GM21529 (cell line): ENCODE measurements at regions not wholly inside any gene's neighbourhood (a gene's known extent, or its start where the extent isn't known, plus 50 kb on each side); places are given as distances from the start of the nearest gene placed in this dataset.

Experiments used
- ATAC-seq: cut with Tn5 transposase; IDR thresholded peaks from one replicate; pipeline ENCODE4 v1.9.1; 2021; ENCODE audit not compliant: unreplicated experiment

GRCh38 chr4:81639248-81639647 lies 167.5 kb upstream of the RASGEF1B start:
- ATAC-seq: no peak

- ATAC-seq: no peak
Measured at GRCh38 chr4:81638698-81639097, 167.0 kb upstream of the RASGEF1B start.

GRCh38 chr4:81635739-81636138 lies 164.0 kb upstream of the RASGEF1B start:
- peak; percentile 88 for ATAC-seq

- ATAC-seq: no peak
Measured at GRCh38 chr4:81634766-81635549, 163.3 kb upstream of the RASGEF1B start.

GRCh38 chr4:81634165-81634564 lies 162.5 kb upstream of the RASGEF1B start:
- ATAC-seq: no peak

GRCh38 chr4:81632581-81633299 lies 161.0 kb upstream of the RASGEF1B start:
- ATAC-seq: no peak

- peak; percentile 68 for ATAC-seq
Measured at GRCh38 chr4:81631958-81632441, 160.3 kb upstream of the RASGEF1B start.

- no peak for ATAC-seq
Measured at GRCh38 chr4:81629366-81629765, 157.7 kb upstream of the RASGEF1B start.

GRCh38 chr4:81628489-81628888 lies 156.8 kb upstream of the RASGEF1B start:
- ATAC-seq: no peak

GRCh38 chr4:81627590-81627989 lies 155.9 kb upstream of the RASGEF1B start:
- ATAC-seq: no peak

- ATAC-seq: no peak
Measured at GRCh38 chr4:81626851-81627250, 155.1 kb upstream of the RASGEF1B start.

GRCh38 chr4:81625422-81626417 lies 154.0 kb upstream of the RASGEF1B start:
- no peak for ATAC-seq

GRCh38 chr4:81623434-81623833 lies 151.7 kb upstream of the RASGEF1B start:
- ATAC-seq: no peak

GRCh38 chr4:81622474-81623184 lies 150.9 kb upstream of the RASGEF1B start:
- no peak for ATAC-seq

GRCh38 chr4:81622028-81622427 lies 150.3 kb upstream of the RASGEF1B start:
- ATAC-seq: no peak

GRCh38 chr4:81621490-81621889 lies 149.8 kb upstream of the RASGEF1B start:
- ATAC-seq: no peak

- ATAC-seq: no peak
Measured at GRCh38 chr4:81620442-81620841, 148.7 kb upstream of the RASGEF1B start.

GRCh38 chr4:81617545-81617944 lies 145.8 kb upstream of the RASGEF1B start:
- ATAC-seq: no peak

GRCh38 chr4:81611221-81611620 lies 139.5 kb upstream of the RASGEF1B start:
- no peak for ATAC-seq

GRCh38 chr4:81609844-81610243 lies 138.1 kb upstream of the RASGEF1B start:
- no peak for ATAC-seq
